ENCODE measurements at regions not wholly inside any gene's neighbourhood (a gene's known extent, or its start where the extent isn't known, plus 50 kb on each side); places are given as distances from the start of the nearest gene placed in this dataset.

DNA sequence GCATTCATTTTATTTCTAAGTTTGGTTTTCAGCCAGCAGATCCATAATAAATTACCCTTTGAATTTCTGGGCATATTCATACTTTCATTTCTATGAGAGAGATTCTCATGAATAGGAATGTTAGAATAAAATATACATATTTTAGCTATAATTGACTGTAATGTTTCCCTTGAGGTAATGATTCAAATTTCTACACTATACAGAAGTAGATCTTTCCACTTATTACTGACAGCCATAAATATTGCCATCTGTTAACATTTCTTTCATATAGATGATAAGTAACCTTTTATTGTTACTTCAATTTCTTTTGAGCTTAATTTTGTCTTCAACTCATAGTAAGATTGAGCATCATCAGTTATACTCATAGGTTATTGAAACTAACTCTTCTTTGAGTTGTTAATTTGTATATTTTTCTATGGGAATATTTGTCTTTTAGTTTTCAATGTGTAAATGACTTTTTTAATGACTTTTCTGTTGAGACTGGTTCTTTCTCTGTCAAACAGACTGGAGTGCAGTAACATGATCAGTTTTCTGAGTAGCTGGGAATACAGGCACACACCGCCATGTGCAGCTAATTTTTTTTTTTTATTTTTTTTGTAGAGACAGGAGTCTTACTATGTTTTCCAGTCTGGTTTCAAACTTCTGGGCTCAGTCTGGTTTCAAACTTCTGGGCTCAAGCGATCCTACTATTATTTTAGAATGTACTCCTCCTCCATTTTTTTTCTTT, 991.6 kb downstream of the SLC6A15 start:
- POLR2A ChIA-PET, result no interaction called here
- no peak for ATAC-seq (ENCODE audit: low read depth)
- intact Hi-C loops (cut with micrococcal nuclease), result no loop called here

GRCh38 chr12:83919081-83919480, 993.5 kb downstream of the SLC6A15 start:
- H3K4me3 Mint-ChIP-seq, result no peak overlapping the region
- intact Hi-C loops (cut with micrococcal nuclease), result no loop called here
- no peaks in the 10 kb centered on the region for H3K27me3 Mint-ChIP-seq
- H3K27ac ChIP-seq (ENCODE audit: low read length in 2 of 2), result no peak overlapping the region
- no peaks in the 10 kb centered on the region for H3K4me1 Mint-ChIP-seq
- H3K9me3 Mint-ChIP-seq (ENCODE audit: insufficient read depth), result no peaks in the 10 kb centered on the region
- H3K4me2 ChIP-seq (replicated peaks; ENCODE audit: low read depth, low read length, poor library complexity, severe bottlenecking), result no peak overlapping the region
- ATAC-seq (ENCODE audit: low read depth) (no peak), DNase-seq (no peak)
- no peaks in the 10 kb centered on the region for H3K27me3 ChIP-seq (replicated peaks in 1 of 4; ENCODE audit: control extremely low read depth in 1 of 4, control insufficient read depth in 3 of 4, insufficient read depth in 4 of 4, low read length in 3 of 4)
- H4K20me1 ChIP-seq (ENCODE audit: control insufficient read depth, insufficient read depth, low read length, poor library complexity, severe bottlenecking), result no peaks in the 10 kb centered on the region
- no peak overlapping the region for H3K27ac Mint-ChIP-seq
- no peak for TF ChIP-seq EZH2 (IDR thresholded peaks at IDR 0.05; ENCODE audit: borderline replicate concordance, insufficient read depth, low read depth, low read length, poor library complexity, severe bottlenecking)
- no peak overlapping the region for H2AFZ ChIP-seq (ENCODE audit: insufficient read depth, low read depth, low read length, poor library complexity, severe bottlenecking)
- H3K79me2 ChIP-seq (ENCODE audit: control insufficient read depth, insufficient read depth, low read length), result no peaks in the 10 kb centered on the region
- no peaks in the 10 kb centered on the region for H3K9me3 ChIP-seq (ENCODE audit: control extremely low read depth in 1 of 3, control insufficient read depth in 2 of 3, insufficient read depth in 1 of 3, low read length in 2 of 3)
- ChIA-PET POLR2A (no interaction called here), CTCF (no interaction called here)
- no peak overlapping the region for H3K9ac ChIP-seq (ENCODE audit: low read length)
- H3K36me3 ChIP-seq (replicated peaks in 1 of 2; ENCODE audit: control extremely low read depth in 1 of 2, control insufficient read depth in 1 of 2, extremely low read depth in 1 of 2, insufficient read depth in 2 of 2, low read length in 1 of 2), result no peaks in the 10 kb centered on the region
- H3K4me1 ChIP-seq (ENCODE audit: control insufficient read depth in 2 of 2, insufficient read depth in 2 of 2, low read length in 2 of 2), result no peaks in the 10 kb centered on the region
- no CpG with 5 or more reads among the region's 3 CpGs for WGBS (ENCODE audit: insufficient coverage)
- H3K4me3 ChIP-seq (ENCODE audit: control extremely low read depth in 1 of 5, extremely low read depth in 1 of 5, insufficient read depth in 1 of 5, low read depth in 2 of 5, low read length in 4 of 5), result no peak overlapping the region

More for the DNA sequence above, 991.6 kb downstream of the SLC6A15 start:
- H3K4me3 Mint-ChIP-seq, result no peak overlapping the region
- H3K4me2 ChIP-seq (replicated peaks; ENCODE audit: low read depth, low read length, poor library complexity, severe bottlenecking), result no peak overlapping the region
- no peaks in the 10 kb centered on the region for H3K27me3 Mint-ChIP-seq
- DNase-seq, result no peak
- no peaks in the 10 kb centered on the region for H3K27me3 ChIP-seq (replicated peaks in 1 of 4; ENCODE audit: control extremely low read depth in 1 of 4, control insufficient read depth in 3 of 4, insufficient read depth in 4 of 4, low read length in 3 of 4)
- CTCF ChIA-PET, result no interaction called here
- no peak overlapping the region for H3K27ac ChIP-seq (ENCODE audit: low read length in 2 of 2)
- WGBS (ENCODE audit: insufficient coverage), result no CpG with 5 or more reads among the region's 2 CpGs
- H3K9me3 ChIP-seq (ENCODE audit: control extremely low read depth in 1 of 3, control insufficient read depth in 2 of 3, insufficient read depth in 1 of 3, low read length in 2 of 3), result no peaks in the 10 kb centered on the region
- H3K36me3 ChIP-seq (replicated peaks in 1 of 2; ENCODE audit: control extremely low read depth in 1 of 2, control insufficient read depth in 1 of 2, extremely low read depth in 1 of 2, insufficient read depth in 2 of 2, low read length in 1 of 2), result no peaks in the 10 kb centered on the region
- no peaks in the 10 kb centered on the region for H3K4me1 ChIP-seq (ENCODE audit: control insufficient read depth in 2 of 2, insufficient read depth in 2 of 2, low read length in 2 of 2)
- H3K9me3 Mint-ChIP-seq (ENCODE audit: insufficient read depth), result no peaks in the 10 kb centered on the region
- no peaks in the 10 kb centered on the region for H3K79me2 ChIP-seq (ENCODE audit: control insufficient read depth, insufficient read depth, low read length)
- no peak overlapping the region for H3K27ac Mint-ChIP-seq
- TF ChIP-seq EZH2 (IDR thresholded peaks at IDR 0.05; ENCODE audit: borderline replicate concordance, insufficient read depth, low read depth, low read length, poor library complexity, severe bottlenecking) (no peak), CTCF (IDR thresholded peaks at IDR 0.05) (no peak)
- H3K9ac ChIP-seq (ENCODE audit: low read length), result no peak overlapping the region
- H3K4me3 ChIP-seq (ENCODE audit: control extremely low read depth in 1 of 5, extremely low read depth in 1 of 5, insufficient read depth in 1 of 5, low read depth in 2 of 5, low read length in 4 of 5), result no peak overlapping the region
- H3K4me1 Mint-ChIP-seq, result no peaks in the 10 kb centered on the region
- H4K20me1 ChIP-seq (ENCODE audit: control insufficient read depth, insufficient read depth, low read length, poor library complexity, severe bottlenecking), result no peaks in the 10 kb centered on the region
- no peak overlapping the region for H2AFZ ChIP-seq (ENCODE audit: insufficient read depth, low read depth, low read length, poor library complexity, severe bottlenecking)

All from B cell (primary cell).